ENCODE measurements at regions not wholly inside any gene's neighbourhood (a gene's known extent, or its start where the extent isn't known, plus 50 kb on each side); places are given as distances from the start of the nearest gene placed in this dataset.

GRCh38 chr4:134145369-134145768, 56.2 kb downstream of the PABPC4L start:
- DNase-seq = no peak
- TF ChIP-seq CTCF (IDR thresholded peaks at IDR 0.05) = no peak

GRCh38 chr4:134144337-134144736, 57.3 kb downstream of the PABPC4L start:
- peaks cover 0 to 3% (median 0%) of the 10 kb centered on the region in 7 donors for H3K9me3 Mint-ChIP-seq
- no peak overlapping the region for H3K27ac ChIP-seq (ENCODE audit: low read depth in 1 of 2, low read length in 2 of 2)
- no CpG with 5 or more reads among the region's 2 CpGs for WGBS (ENCODE audit: insufficient coverage)

More at GRCh38 chr4:134145369-134145768, 56.2 kb downstream of the PABPC4L start:
- Mint-ChIP-seq H3K27me3 (ENCODE audit: low read depth in 3 of 3) (no peaks in the 10 kb centered on the region), H3K4me3 (no peak overlapping the region), H3K4me1 (no peaks in the 10 kb centered on the region), H3K36me3 (no peaks in the 10 kb centered on the region), H3K9me3 (peaks cover 0 to 3% (median 0%) of the 10 kb centered on the region in 7 donors), H3K27ac (no peak overlapping the region)
- Histone ChIP-seq H3K79me2 (ENCODE audit: insufficient read depth, low read length) (no peaks in the 10 kb centered on the region), H3K4me3 (replicated peaks in 1 of 3; ENCODE audit: low read depth in 2 of 3, low read length in 3 of 3) (no peak overlapping the region), H3K4me1 (ENCODE audit: control insufficient read depth in 1 of 2, insufficient read depth in 2 of 2, low read length in 2 of 2) (no peaks in the 10 kb centered on the region), H3K27me3 (ENCODE audit: control insufficient read depth in 2 of 2, insufficient read depth in 2 of 2, low read length in 2 of 2) (no peaks in the 10 kb centered on the region), H3K27ac (ENCODE audit: low read depth in 1 of 2, low read length in 2 of 2) (no peak overlapping the region), H4K20me1 (ENCODE audit: insufficient read depth, low read length) (no peaks in the 10 kb centered on the region), H3K36me3 (replicated peaks in 1 of 2; ENCODE audit: control insufficient read depth in 1 of 2, insufficient read depth in 2 of 2, low read length in 2 of 2) (no peaks in the 10 kb centered on the region), H2AFZ (ENCODE audit: insufficient read depth, low read depth, low read length, poor library complexity, severe bottlenecking) (no peak overlapping the region), H3K9ac (ENCODE audit: insufficient read depth, low read length, poor library complexity, severe bottlenecking) (no peak overlapping the region), H3K9me3 (replicated peaks in 1 of 2; ENCODE audit: control insufficient read depth in 1 of 2, insufficient read depth in 1 of 2, low read length in 2 of 2) (no peaks in the 10 kb centered on the region), H3K4me2 (replicated peaks; ENCODE audit: extremely low read depth, low read length, poor library complexity, severe bottlenecking) (no peak overlapping the region)
- intact Hi-C loops (cut with micrococcal nuclease) = no loop called here
- WGBS (ENCODE audit: insufficient coverage) = no CpG with 5 or more reads among the region's 2 CpGs

More at GRCh38 chr4:134144337-134144736, 57.3 kb downstream of the PABPC4L start:
- Histone ChIP-seq H3K9me3 (replicated peaks in 1 of 2; ENCODE audit: control insufficient read depth in 1 of 2, insufficient read depth in 1 of 2, low read length in 2 of 2) (no peaks in the 10 kb centered on the region), H4K20me1 (ENCODE audit: insufficient read depth, low read length) (no peaks in the 10 kb centered on the region), H2AFZ (ENCODE audit: insufficient read depth, low read depth, low read length, poor library complexity, severe bottlenecking) (no peak overlapping the region), H3K36me3 (replicated peaks in 1 of 2; ENCODE audit: control insufficient read depth in 1 of 2, insufficient read depth in 2 of 2, low read length in 2 of 2) (no peaks in the 10 kb centered on the region), H3K4me2 (replicated peaks; ENCODE audit: extremely low read depth, low read length, poor library complexity, severe bottlenecking) (no peak overlapping the region), H3K4me1 (ENCODE audit: control insufficient read depth in 1 of 2, insufficient read depth in 2 of 2, low read length in 2 of 2) (no peaks in the 10 kb centered on the region), H3K9ac (ENCODE audit: insufficient read depth, low read length, poor library complexity, severe bottlenecking) (no peak overlapping the region), H3K79me2 (ENCODE audit: insufficient read depth, low read length) (no peaks in the 10 kb centered on the region), H3K4me3 (replicated peaks in 1 of 3; ENCODE audit: low read depth in 2 of 3, low read length in 3 of 3) (no peak overlapping the region), H3K27me3 (ENCODE audit: control insufficient read depth in 2 of 2, insufficient read depth in 2 of 2, low read length in 2 of 2) (no peaks in the 10 kb centered on the region)
- Mint-ChIP-seq H3K27ac (no peak overlapping the region), H3K27me3 (ENCODE audit: low read depth in 3 of 3) (no peaks in the 10 kb centered on the region), H3K36me3 (no peaks in the 10 kb centered on the region), H3K4me3 (no peak overlapping the region), H3K4me1 (no peaks in the 10 kb centered on the region)
- DNase-seq = no peak
- no peak for TF ChIP-seq CTCF (IDR thresholded peaks at IDR 0.05)
- intact Hi-C loops (cut with micrococcal nuclease) = no loop called here
